HG03025 (cell line): ENCODE measurements at regions not wholly inside any gene's neighbourhood (a gene's known extent, or its start where the extent isn't known, plus 50 kb on each side); places are given as distances from the start of the nearest gene placed in this dataset.

Source experiments
- ATAC-seq: cut with Tn5 transposase; IDR thresholded peaks from one replicate; pipeline ENCODE4 v1.9.1; 2021; ENCODE audit warnings: mild to moderate bottlenecking, moderate library complexity; ENCODE audit not compliant: unreplicated experiment, low FRiP score

DNA sequence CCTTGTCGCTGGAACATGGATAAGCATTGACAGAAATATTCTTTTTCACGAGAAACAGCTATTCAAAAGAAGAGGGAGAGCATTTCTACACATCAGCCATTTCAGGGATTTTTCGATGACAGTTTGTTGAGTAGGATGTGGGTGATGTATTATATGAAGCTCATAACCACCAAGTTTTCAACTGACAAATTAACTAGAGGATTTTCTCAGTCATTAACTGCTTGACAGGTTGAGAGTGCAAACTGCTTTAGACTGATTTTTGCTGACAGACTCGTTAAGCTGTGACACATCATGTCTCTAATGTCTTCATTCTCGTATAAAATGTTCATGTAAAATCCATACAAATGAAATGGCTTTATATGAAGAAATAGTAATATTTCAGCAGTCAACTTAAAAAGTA lies 354.2 kb upstream of the KCNN2 start:
- ATAC-seq = no peak

DNA sequence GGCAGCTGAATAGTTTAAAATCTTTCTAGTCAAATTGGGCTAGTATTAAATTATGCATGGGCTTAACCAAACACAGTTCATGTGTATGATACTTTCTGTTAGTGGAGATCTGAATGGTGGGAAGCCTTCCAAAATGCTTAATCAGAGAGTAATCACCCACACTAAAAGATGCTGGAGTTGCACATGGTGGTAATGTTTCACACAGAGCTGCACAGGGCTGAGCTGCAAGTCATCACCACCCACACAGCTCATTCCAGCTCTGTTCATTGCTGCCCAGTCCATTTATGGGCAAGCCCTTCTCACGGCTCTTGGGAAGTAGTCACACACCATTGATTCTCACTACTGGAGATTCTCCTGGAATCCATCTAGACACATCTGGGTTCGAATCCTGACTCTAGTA lies 351.5 kb upstream of the KCNN2 start:
- ATAC-seq = no peak

DNA sequence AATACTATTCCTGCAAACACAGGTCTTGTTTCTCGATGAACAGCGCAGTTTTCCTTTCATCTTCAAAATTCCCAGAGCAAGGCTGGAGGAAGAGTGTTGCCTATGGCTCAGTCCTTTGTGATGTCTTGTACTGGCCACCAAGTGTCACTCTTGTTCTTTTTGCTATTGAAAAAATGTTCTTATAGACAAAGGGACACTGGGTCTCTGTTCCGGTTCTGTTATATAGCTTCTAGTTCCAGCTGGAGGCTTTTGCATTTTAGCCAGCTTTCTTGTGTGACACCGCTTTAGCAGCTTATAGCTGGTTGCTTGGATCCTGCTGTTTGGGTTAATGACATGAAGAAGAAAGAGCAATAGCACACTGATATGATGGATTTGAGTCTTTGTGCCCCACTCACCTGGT lies 343.7 kb upstream of the KCNN2 start:
- ATAC-seq = no peak

DNA sequence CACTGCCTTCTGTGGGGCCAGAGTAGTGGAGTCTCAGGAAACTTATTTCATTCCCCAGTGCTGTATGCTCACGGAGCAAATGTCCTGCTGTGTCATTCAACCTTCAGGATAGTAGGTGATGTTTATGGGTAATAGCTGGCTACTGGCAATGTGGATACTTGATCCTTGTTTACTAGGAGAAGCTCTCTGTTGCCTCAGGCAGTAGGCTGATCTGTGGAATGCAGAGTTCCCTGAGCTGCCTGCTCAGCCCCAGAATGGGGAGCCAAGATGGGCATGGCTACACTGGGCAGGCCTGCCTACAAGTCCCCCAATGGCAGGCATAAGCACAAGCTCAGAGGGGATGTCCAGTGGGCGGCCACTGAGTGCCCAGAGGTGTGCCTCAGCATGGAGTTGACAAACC lies 323.1 kb upstream of the KCNN2 start:
- ATAC-seq = no peak

DNA sequence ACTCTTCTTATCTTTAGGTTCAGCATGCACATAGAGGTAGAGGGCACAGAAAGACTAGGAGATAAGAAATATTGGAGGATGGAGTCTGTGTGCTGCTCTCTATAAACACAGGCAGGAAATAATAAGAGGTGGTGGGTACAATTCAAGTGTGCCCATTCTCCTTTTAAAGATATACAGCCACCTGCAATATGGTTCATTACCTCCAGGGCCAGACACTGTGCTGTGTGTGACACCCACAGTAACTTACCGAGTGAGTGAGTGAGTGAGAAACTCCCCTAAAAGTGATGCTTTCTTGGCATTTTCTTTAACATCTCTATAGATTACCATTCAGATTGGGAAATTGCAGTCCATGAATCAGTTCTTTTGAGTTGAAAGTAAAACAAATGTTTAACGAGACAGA lies 311.8 kb upstream of the KCNN2 start:
- ATAC-seq = no peak

DNA sequence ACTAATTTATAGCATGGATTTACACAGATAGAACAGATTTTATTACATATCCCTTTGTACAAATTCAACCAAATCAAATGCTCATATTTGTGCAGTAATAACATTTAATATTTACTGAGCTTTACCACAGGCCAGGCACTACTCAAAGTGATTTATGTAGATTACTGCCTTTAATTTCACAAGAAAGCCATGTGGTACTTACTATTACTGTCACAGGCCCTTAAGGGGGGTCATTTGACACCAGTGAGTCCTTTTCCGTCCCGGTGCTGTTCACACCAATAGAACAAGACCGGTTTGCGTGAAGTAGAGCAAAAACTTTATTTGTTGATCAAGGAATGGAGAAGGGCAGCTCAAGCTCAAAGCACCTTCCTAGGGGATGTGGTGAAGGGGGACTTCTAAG lies 308.5 kb upstream of the KCNN2 start:
- no peak for ATAC-seq

DNA sequence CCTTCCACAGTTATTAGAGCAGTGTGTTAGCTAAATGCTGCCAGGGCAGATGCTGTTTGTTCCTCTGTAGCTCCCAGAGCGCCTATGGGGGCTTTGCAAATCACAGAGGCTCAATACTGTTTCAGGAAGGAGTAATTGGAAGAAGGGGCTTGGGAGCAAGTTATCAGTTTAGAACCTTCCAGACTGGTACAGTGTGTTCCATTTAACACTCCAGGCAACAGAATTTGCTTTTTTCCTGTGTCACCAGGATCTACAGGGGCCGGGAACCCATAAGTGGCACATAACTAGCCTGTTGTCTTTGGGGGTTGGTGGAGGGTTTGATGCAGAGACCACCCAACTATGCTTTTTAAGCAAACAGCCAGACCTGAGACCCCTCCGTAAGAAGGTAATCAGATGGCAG lies 307.3 kb upstream of the KCNN2 start:
- no peak for ATAC-seq

DNA sequence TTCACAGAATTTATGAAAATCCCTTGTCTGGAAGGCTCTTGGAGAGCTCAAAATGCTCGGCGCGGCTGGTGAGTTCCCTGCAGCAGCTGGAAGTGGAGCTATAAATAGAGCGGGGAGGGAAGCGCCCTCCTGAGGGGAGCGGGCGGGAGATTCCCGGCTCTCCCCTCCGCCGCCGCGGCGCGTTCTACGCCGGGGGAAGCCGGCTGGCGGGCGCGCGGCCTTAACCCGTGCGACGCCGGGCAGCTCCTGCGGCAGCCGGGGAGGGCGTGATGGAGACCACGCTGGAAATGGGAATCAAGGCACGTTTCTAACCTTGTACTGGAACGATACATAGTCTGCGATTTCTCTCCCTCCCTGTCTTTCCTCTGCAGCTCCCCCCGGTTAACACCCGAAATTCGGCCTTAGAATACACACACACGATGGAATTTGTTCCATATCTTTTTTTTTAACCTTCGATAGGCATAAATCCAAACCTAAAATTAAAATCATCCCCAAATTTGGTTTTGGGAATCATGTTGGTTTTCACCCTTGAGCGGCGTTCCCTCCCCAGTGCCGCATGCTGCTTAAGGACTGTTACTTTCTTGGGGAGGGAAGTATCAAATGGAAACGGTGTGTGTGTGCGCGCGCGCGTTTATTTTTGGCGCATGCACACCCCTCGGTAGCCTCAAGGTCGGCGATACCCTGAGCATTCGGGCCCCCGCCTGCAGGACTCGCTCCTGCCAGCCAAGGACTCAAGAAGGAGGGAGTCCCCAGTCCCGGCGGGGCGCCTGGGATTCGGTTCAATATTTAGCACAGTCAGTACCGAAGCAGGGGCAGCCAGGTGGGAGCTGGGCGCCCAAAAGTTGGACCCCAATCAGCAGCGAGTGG lies 306.3 kb upstream of the KCNN2 start:
- ATAC-seq = no peak

DNA sequence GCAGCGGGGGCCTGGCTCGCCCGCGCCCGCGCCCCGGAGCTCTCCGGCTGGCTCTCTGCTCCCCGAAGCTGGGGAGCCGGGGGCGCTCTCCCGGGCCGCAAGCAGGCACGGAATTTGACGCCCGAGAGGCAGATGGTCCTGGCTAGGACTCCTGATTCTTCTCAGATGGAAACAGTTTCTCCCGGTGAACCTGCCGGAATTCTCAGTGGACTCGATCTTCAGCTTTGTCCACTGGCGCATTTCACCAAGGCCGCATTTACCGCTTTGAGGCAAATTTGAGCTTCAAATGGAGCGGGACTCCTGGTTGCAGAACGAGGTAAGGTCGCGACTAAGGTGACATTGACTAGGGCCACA lies 305.7 kb upstream of the KCNN2 start:
- no peak for ATAC-seq

DNA sequence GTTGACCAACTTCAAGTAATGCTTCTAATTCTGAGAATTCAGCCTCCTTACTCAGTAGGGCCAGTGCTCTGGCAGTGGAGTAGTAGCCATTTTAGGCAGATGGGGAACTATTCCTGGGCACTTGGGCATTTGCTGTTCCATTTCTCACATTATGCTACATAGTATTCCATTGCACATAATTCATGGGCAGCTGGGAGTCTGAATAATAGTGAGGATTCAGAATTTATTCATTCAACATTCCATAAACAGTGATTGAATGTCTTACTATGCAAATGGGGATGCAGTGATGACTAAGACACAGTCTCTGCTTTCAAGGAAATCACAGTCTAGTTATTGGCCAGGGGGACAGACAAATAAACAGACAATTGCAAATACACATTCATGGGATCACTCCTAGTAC lies 301.0 kb upstream of the KCNN2 start:
- ATAC-seq = no peak

DNA sequence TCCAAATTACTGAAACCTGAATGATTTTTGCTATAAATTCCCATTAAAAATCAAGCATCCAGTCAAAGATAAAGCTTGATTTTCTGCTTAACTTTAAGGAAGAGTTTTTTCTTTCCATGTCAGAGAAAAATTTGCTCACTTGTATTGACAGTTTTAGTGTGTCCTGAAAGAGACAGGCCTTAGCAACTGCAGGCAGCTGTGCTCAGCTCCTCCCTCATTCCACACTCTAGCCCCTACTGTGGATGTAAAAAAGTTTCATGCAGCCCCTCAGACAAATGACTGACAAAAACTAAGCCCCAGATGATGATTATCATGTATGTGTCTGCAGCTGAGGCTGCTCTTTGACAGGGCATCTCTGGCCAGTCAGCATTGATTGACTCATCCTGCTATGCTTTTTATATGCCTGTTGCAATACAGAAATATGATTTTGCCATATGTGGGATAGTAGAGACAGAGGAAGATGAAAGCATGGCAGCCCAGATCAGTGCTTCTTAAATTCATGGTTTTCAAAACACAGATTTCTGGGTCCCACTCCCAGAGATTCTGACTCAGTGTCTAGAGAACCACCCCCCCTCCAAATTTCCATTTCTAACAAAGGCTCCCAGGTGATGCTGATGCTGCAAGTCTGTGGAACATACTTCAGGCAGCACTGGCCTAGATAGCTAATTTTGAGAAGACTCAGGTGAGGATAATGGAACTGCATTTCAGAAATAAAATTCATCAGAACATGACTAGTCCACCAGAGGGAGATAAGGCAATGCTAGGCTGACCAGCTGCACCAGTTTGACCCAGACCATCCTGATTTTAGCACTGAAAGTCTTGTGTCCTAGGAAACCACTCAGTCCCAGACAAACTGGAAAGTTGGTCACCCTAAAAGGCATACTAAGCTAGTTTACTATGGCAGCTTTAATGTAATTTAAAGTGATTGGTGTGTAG lies 298.7 kb upstream of the KCNN2 start:
- ATAC-seq = no peak

DNA sequence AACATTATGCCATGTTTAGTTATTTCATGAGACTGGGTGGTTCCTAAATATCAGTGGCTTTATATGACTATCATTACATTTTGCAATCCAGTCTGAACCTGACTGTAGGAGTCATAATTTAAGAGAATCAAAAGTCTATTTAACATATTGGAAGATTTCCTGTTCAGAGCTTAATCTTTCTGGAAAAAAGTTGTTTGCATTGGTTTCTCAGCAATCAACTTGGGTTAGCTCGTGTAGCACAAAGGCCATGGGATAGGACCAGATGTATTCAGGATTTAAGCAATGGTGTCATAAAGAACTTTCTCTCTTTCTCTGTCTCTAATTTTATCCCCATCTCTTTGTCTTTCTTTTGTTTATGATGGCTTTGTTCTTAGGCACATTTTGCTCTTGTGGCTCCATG lies 296.0 kb upstream of the KCNN2 start:
- no peak for ATAC-seq

DNA sequence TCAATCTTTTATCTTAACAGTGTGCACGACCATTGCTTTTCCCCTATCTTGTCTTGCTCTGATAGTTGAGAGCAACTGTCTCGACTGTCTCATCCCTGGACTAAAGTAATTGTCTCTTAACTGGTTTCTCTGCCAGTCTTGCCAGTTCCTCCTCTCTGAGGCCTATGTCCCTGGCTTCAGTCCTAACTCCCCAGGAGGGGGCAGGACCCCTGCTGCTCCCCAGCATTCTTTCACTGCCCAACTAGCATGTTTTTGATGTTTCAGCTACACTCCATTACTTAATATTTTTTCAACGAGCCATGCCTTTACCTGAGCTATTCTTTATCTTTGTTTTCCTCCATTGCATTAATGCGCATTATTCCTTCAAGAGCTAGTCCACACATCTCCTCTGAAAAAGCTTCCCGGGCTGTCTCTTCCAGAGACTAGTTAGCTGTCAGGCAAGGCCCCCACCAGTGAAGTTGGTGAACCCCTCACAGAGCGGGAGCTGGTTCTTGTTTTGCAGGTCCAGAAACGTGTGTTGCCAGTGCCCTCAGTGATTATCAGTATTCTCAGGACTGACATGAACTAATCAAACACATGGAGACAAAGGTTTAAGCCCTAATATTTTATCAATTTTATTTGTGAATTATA lies 291.7 kb upstream of the KCNN2 start:
- ATAC-seq = no peak

DNA sequence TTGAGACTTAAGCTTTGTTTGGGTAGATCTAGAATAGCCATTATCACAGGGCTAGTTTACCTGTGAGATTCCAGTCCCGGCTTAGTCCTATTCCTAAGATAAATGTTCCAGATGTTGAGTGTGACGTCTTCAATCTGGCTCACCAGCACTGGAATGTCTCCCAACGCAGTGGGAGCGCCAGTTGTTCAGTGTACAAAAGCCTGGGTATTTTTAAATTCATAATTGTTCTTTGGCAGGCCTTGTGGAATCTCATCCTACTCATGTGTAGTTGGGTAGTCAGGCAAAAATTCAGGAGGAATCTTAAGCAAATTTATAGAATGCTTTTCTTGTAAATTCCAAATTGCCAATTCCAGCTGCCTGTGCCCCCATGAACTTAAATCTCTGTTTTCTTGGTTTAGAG lies 272.6 kb upstream of the KCNN2 start:
- no peak for ATAC-seq

DNA sequence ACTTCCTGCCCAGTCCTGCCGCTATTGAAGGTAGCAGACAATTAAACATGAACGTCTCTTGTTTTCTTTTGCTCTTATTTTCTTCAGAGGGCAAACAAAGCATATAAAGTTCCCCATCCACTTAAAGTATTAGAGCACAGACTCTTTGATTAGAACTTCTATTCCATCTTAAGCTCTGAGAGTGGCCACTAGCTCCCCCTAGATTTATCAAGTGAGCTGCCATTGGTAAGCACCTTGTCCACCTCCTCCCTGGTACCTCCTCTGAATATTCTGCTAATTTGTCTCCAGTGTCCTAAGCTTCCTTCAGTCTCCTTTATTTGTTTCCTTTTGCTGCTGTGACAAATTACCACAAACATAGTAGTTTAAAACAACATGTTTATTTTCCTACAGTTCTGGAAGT lies 264.3 kb upstream of the KCNN2 start:
- ATAC-seq = no peak

DNA sequence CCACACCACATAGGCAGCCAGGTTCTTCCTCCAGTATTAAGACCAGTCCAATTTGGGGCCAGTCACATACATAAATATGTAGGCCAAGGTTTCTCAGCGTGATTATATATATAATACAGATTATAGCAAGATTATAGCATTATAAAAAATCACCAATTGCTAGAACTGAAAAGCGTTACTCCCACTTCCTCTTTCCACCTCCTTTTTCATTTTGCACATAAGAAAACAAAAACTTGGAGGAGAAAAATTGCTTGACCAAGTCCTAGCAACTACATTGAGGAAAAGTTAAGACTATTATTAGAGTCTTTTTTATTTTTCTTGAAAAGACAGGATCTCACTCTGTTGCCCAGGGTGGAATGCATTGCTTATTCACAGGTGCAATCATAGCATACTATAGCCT lies 262.7 kb upstream of the KCNN2 start:
- no peak for ATAC-seq

DNA sequence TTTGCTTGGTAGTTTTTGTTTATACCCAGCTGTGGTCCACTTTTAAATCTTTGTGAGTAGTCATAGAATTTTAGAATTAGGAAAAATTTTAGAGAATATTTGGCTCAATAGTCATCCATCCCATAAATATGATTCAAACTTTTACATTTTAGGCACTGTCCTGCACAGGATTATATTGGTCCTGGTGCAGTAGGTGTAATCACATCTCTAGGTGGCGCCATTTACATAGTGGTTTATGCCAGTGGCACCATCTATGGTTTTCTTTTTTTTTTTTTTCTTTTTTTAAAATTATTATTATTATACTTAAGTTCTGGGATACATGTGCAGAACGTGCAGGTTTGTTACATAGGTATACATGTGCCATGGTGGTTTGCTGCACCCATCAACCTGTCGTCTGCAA lies 260.7 kb upstream of the KCNN2 start:
- ATAC-seq = no peak

DNA sequence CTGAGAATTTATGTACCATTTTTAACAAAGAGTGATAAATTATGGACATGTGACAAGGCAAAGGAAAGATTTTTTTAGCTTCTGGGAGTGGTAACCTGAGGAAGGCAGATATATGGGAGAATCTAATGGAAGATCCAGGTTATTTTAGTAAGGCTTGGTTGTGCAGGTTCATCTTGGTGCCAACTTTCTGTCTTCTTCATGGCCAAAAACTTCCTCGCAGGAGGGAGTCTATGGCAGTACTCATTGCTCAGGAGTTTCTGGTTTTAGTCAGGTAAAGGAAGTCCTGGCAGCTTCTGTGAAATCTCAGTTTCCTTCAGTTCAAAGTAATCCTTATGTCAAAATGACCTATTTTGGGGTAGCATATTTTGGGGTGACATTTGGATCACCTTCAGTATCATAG lies 248.3 kb upstream of the KCNN2 start:
- no peak for ATAC-seq

DNA sequence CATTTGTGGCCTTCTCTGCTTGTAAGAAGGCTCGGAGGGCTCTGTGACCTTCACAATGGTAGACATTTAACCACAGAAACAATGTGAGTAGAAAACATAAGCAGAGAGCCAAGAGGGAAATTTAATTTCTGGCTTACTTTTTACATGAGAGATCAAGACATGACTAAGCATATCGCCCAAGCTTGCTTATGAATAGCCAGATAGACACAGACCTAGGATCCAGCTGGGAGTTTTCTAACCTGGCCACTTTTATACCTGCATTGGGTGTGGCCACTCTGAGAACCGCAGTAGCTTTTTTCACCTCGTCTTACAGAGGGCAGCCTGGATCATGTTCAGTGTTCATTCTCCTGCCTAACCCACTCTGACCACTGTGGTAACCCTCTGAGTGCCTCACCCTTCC lies 244.9 kb upstream of the KCNN2 start:
- ATAC-seq = no peak

DNA sequence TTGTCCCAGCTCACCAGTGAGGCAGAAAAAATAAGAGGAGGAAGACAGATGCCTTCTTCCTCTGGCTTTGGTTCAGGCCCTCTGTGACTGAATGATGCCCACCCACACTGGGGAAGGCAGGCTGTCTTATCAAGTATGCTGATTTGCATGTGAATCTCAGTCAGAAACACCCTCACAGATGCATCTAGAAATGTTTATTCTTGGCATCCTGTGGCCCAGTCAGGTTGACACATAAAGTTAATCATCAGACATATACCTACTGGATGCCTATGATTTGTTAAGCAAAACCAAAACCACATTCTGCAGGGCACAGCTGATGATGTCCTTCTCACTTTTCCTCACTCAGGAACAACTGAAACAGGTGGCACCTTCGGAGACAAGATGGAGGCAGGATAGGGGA lies 243.4 kb upstream of the KCNN2 start:
- no peak for ATAC-seq

DNA sequence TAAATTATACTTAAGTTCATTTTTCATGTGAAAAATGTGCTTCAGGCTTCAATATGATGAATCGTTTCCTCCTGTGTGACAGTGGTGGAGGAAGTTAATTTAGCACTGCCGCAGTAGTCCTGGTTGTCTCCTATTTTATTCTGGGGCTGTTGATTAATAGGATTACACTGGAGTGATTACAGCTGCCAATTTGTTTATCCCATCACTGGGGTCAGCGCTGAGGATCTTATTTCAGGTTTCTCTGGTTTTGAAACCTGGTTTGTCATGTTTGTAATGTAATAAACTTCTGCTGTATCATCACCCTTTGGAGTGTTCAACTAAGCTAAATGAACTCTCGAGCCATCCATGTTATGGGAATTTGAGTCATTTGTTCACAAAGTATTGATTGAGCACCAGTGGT lies 241.7 kb upstream of the KCNN2 start:
- ATAC-seq = no peak
